Endothelial cell of umbilical vein (primary cell): ENCODE measurements at regions not wholly inside any gene's neighbourhood (a gene's known extent, or its start where the extent isn't known, plus 50 kb on each side); places are given as distances from the start of the nearest gene placed in this dataset.

Experiments
- BruUV-seq: library from RNA; stranded (reverse); fragments of 400-500 nt; replicated peaks from 2 replicates; lab custom pipeline; 2021; lab: Mats Ljungman, UMichigan
- CTCF ChIA-PET: fragments of 300-600, 350-600 bp; sonication (Branson Sonifier 250); formaldehyde crosslinking; loops from one replicate; lab custom pipeline; 2021; ENCODE audit warnings: antibody characterized with exemption, inconsistent platforms; lab: Charles Lee
- POLR2A ChIA-PET: fragments of 300-600, 350-600 bp; sonication (Branson Sonifier 250); formaldehyde crosslinking; loops from one replicate; lab custom pipeline; 2021; ENCODE audit warnings: antibody characterized with exemption, inconsistent platforms; lab: Charles Lee
- DNase-seq: peaks from one replicate; pipeline ENCODE4 v3.0.0-alpha.2; 2011; ENCODE audit warnings: low read depth, low spot score
- FAIRE-seq: peaks from 2 replicates; lab custom pipeline; 2011; peaks lifted over from hg19 to GRCh38; lab: Jason Lieb, UNC
- H2AFZ ChIP-seq: 2 replicates; pipeline ENCODE4 v1.6.0; 2012; ENCODE audit warnings: low read depth, low read length, control low read depth, inconsistent platforms
- H3K27ac ChIP-seq: 2 replicates; pipeline ENCODE4 v1.5.1; 2011; ENCODE audit warnings: low read depth, mild to moderate bottlenecking, control low read depth, low read length, moderate library complexity; ENCODE audit not compliant: insufficient read depth
- H3K27me3 ChIP-seq, 2 experiments: 2 replicates each; pipeline versions ENCODE4 v1.6.0 to v1.6.1; 2011; ENCODE audit warnings: low read length in 2 of 2, mixed read lengths in 1 of 2; ENCODE audit not compliant: control insufficient read depth in 2 of 2, insufficient read depth in 2 of 2
- H3K36me3 ChIP-seq, 2 experiments: 2 replicates in 1 of 2; 3 replicates in 1 of 2; pipeline ENCODE4 v1.5.1; 2011; ENCODE audit warnings: low read length in 2 of 2, mild to moderate bottlenecking in 1 of 2, moderate library complexity in 1 of 2; ENCODE audit not compliant: control insufficient read depth in 2 of 2, insufficient read depth in 2 of 2; ENCODE audit errors: extremely low read depth in 1 of 2
- H3K4me1 ChIP-seq: 3 replicates; pipeline ENCODE4 v1.5.1; 2011; ENCODE audit warnings: mild to moderate bottlenecking, low read length; ENCODE audit not compliant: control insufficient read depth, insufficient read depth; ENCODE audit errors: extremely low read depth
- H3K4me2 ChIP-seq: 2 replicates; pipeline ENCODE4 v1.6.1; 2011; ENCODE audit warnings: low read length, control low read depth, mixed read lengths; ENCODE audit not compliant: insufficient read depth
- H3K4me3 ChIP-seq, 3 experiments: fragments of 200-600 bp in 1 of 3; sonication (generic), shearing (Covaris generic) in 1 of 3; replicated peaks in 1 of 3; 2 replicates each; pipeline ENCODE4 v1.5.1; 2011 to 2016; ENCODE audit warnings: control low read depth in 3 of 3, low read length in 3 of 3, mild to moderate bottlenecking in 2 of 3, inconsistent platforms in 1 of 3, low read depth in 1 of 3, moderate library complexity in 1 of 3; ENCODE audit not compliant: insufficient read depth in 1 of 3
- H3K79me2 ChIP-seq: 2 replicates; pipeline ENCODE4 v1.6.0; 2012; ENCODE audit warnings: low read length, inconsistent platforms; ENCODE audit not compliant: control insufficient read depth, insufficient read depth
- H3K9ac ChIP-seq: replicated peaks from 2 replicates; pipeline ENCODE3; 2011; ENCODE audit warnings: low read length, control low read depth; ENCODE audit not compliant: insufficient read depth; ENCODE audit errors: extremely low read depth
- H3K9me1 ChIP-seq: replicated peaks from 3 replicates; pipeline ENCODE4 v1.6.0; 2011; ENCODE audit warnings: mild to moderate bottlenecking, low read length; ENCODE audit not compliant: control insufficient read depth, insufficient read depth; ENCODE audit errors: extremely low read depth
- H3K9me3 ChIP-seq: replicated peaks from 2 replicates; pipeline ENCODE4 v1.5.1; 2012; ENCODE audit warnings: low read length, inconsistent platforms; ENCODE audit not compliant: control insufficient read depth, insufficient read depth
- H4K20me1 ChIP-seq: replicated peaks from 2 replicates; pipeline ENCODE3; 2011; ENCODE audit warnings: mild to moderate bottlenecking, low read length; ENCODE audit not compliant: control insufficient read depth, insufficient read depth; ENCODE audit errors: extremely low read depth
- CTCF ChIP-seq, 2 donors: IDR thresholded peaks; 1 replicate in 1 of 2; 2 replicates in 1 of 2; pipeline ENCODE4 v1.5.1; 2011; ENCODE audit warnings: low read length in 2 of 2, mild to moderate bottlenecking in 2 of 2, moderate library complexity in 2 of 2, control low read depth in 1 of 2, inconsistent platforms in 1 of 2, low read depth in 1 of 2; ENCODE audit not compliant: insufficient read depth in 1 of 2; ENCODE audit errors: extremely low read depth in 1 of 2
- EZH2 ChIP-seq: IDR thresholded peaks from 2 replicates; pipeline ENCODE4 v1.6.1; 2012; ENCODE audit warnings: borderline replicate concordance, low read depth, mild to moderate bottlenecking, moderate library complexity, low read length, inconsistent platforms; ENCODE audit not compliant: severe bottlenecking
- FOS ChIP-seq: IDR thresholded peaks from 2 replicates; pipeline ENCODE4 v1.6.1; 2011; ENCODE audit warnings: mild to moderate bottlenecking, low read length, moderate library complexity, borderline replicate concordance; ENCODE audit not compliant: insufficient read depth
- GATA2 ChIP-seq: IDR thresholded peaks from 2 replicates; pipeline ENCODE4 v1.7.0; 2011; ENCODE audit warnings: low read depth, mild to moderate bottlenecking, moderate library complexity, mixed read lengths, low read length; ENCODE audit not compliant: insufficient read length, insufficient read depth
- JUN ChIP-seq: IDR thresholded peaks from 2 replicates; pipeline ENCODE4 v1.6.1; 2011; ENCODE audit warnings: borderline replicate concordance, low read depth; ENCODE audit not compliant: insufficient read length, insufficient read depth
- MAX ChIP-seq: IDR thresholded peaks from 2 replicates; pipeline ENCODE4 v1.6.1; 2011; ENCODE audit not compliant: insufficient read depth, insufficient read length
- MYC ChIP-seq: IDR thresholded peaks from one replicate; pipeline ENCODE4 v1.6.1; 2011; ENCODE audit warnings: mild to moderate bottlenecking, low read depth, low read length
- POLR2A ChIP-seq: IDR thresholded peaks from 2 replicates; pipeline ENCODE4 v1.6.1; 2012; ENCODE audit warnings: low read depth, mild to moderate bottlenecking, control low read depth, low read length
- POLR2AphosphoS5 ChIP-seq: IDR thresholded peaks from 2 replicates; pipeline ENCODE4 v1.6.1; 2012; ENCODE audit warnings: low read depth, mild to moderate bottlenecking, control low read depth, low read length, moderate library complexity; ENCODE audit not compliant: insufficient read depth
- dilution Hi-C: fragments of 300-500 bp; cut with MboI; formaldehyde crosslinking; loops from one replicate; pipeline ENCODE4 v1.15.0; 2019; ENCODE audit warnings: low sequenced_read_pairs; ENCODE audit not compliant: extremely low pct_ligation_motif_present
- intact Hi-C: fragments of 100-400 bp; cut with micrococcal nuclease; formaldehyde crosslinking; loops from one replicate; pipeline ENCODE4 v1.10.0; 2022

GRCh38 chr6:118718903-118719302 is 67.5 kb upstream of the CEP85L start:
- TF ChIP-seq GATA2 (no peak), FOS (no peak), CTCF (IDR thresholded peaks at IDR 0.05; ENCODE audit: extremely low read depth in 1 of 2, insufficient read depth in 1 of 2, low read depth in 1 of 2, low read length in 2 of 2) (no peak), POLR2AphosphoS5 (no peak), POLR2A (no peak), JUN (no peak), EZH2 (no peak), MYC (no peak), MAX (no peak)
- dilution Hi-C loops, result no loop called here
- no peaks in the 10 kb centered on the region for H3K27me3 ChIP-seq
- intact Hi-C loops, result no loop called here
- no peaks in the 10 kb centered on the region for H3K9me3 ChIP-seq
- no peak overlapping the region for H3K4me3 ChIP-seq
- H4K20me1 ChIP-seq, result no peaks in the 10 kb centered on the region
- no peaks in the 10 kb centered on the region for H3K4me1 ChIP-seq
- no peak overlapping the region for H2AFZ ChIP-seq
- H3K9me1 ChIP-seq, result no peaks in the 10 kb centered on the region
- CTCF ChIA-PET, result no interaction called here
- BruUV-seq, result no TSS peak
- POLR2A ChIA-PET, result no interaction called here
- DNase-seq (no peak), FAIRE-seq (no peak)
- no peak overlapping the region for H3K27ac ChIP-seq
- no peaks in the 10 kb centered on the region for H3K79me2 ChIP-seq
- no peaks in the 10 kb centered on the region for H3K36me3 ChIP-seq
- H3K4me2 ChIP-seq, result no peak overlapping the region
- H3K9ac ChIP-seq, result no peak overlapping the region
